ENCODE measurements at regions not wholly inside any gene's neighbourhood (a gene's known extent, or its start where the extent isn't known, plus 50 kb on each side); places are given as distances from the start of the nearest gene placed in this dataset.

GRCh38 chr18:10278265-10278664, 176.2 kb upstream of the APCDD1 start:
- H3K4me1 ChIP-seq (ENCODE audit: control insufficient read depth, insufficient read depth, low read length): no peaks in the 10 kb centered on the region
- no peak overlapping the region for H3K27ac ChIP-seq (ENCODE audit: low read length)
- no peak overlapping the region for H3K4me3 ChIP-seq (ENCODE audit: low read length)
- DNase-seq: no peak
- no peaks in the 10 kb centered on the region for H3K36me3 ChIP-seq (ENCODE audit: control insufficient read depth, insufficient read depth, low read length)
- no peaks in the 10 kb centered on the region for H3K27me3 ChIP-seq (ENCODE audit: control insufficient read depth, insufficient read depth, low read length)
- H3K9me3 ChIP-seq (ENCODE audit: control insufficient read depth, low read depth, low read length): no peaks in the 10 kb centered on the region

- Histone ChIP-seq H3K27ac (ENCODE audit: low read length) (no peak overlapping the region), H3K4me3 (ENCODE audit: low read length) (no peak overlapping the region), H3K27me3 (ENCODE audit: control insufficient read depth, insufficient read depth, low read length) (no peaks in the 10 kb centered on the region), H3K9me3 (ENCODE audit: control insufficient read depth, low read depth, low read length) (no peaks in the 10 kb centered on the region), H3K4me1 (ENCODE audit: control insufficient read depth, insufficient read depth, low read length) (no peaks in the 10 kb centered on the region), H3K36me3 (ENCODE audit: control insufficient read depth, insufficient read depth, low read length) (no peaks in the 10 kb centered on the region)
- 90% methylated on average over 2 of the region's 4 CpGs for WGBS (ENCODE audit: insufficient coverage, low lambda C conversion rate)
- DNase-seq: no peak
Observed at GRCh38 chr18:10279471-10279870, 175.0 kb upstream of the APCDD1 start.

GRCh38 chr18:10279905-10280644, 174.4 kb upstream of the APCDD1 start:
- Histone ChIP-seq H3K4me1 (ENCODE audit: control insufficient read depth, insufficient read depth, low read length) (no peaks in the 10 kb centered on the region), H3K4me3 (ENCODE audit: low read length) (no peak overlapping the region), H3K9me3 (ENCODE audit: control insufficient read depth, low read depth, low read length) (no peaks in the 10 kb centered on the region), H3K36me3 (ENCODE audit: control insufficient read depth, insufficient read depth, low read length) (no peaks in the 10 kb centered on the region), H3K27ac (ENCODE audit: low read length) (no peak overlapping the region), H3K27me3 (ENCODE audit: control insufficient read depth, insufficient read depth, low read length) (no peaks in the 10 kb centered on the region)
- no peak for DNase-seq
- WGBS (ENCODE audit: insufficient coverage, low lambda C conversion rate): 80% methylated on average over 2 of the region's 9 CpGs

GRCh38 chr18:10284540-10285282, 169.7 kb upstream of the APCDD1 start:
- WGBS (ENCODE audit: insufficient coverage, low lambda C conversion rate): no CpG with 5 or more reads among the region's 13 CpGs
- Histone ChIP-seq H3K27me3 (ENCODE audit: control insufficient read depth, insufficient read depth, low read length) (no peaks in the 10 kb centered on the region), H3K4me1 (ENCODE audit: control insufficient read depth, insufficient read depth, low read length) (no peaks in the 10 kb centered on the region), H3K27ac (ENCODE audit: low read length) (no peak overlapping the region), H3K36me3 (ENCODE audit: control insufficient read depth, insufficient read depth, low read length) (no peaks in the 10 kb centered on the region), H3K9me3 (ENCODE audit: control insufficient read depth, low read depth, low read length) (no peaks in the 10 kb centered on the region), H3K4me3 (ENCODE audit: low read length) (no peak overlapping the region)
- no peak for DNase-seq

- 91% methylated on average over 3 of the region's 3 CpGs for WGBS (ENCODE audit: insufficient coverage, low lambda C conversion rate)
- Histone ChIP-seq H3K27me3 (ENCODE audit: control insufficient read depth, insufficient read depth, low read length) (no peaks in the 10 kb centered on the region), H3K9me3 (ENCODE audit: control insufficient read depth, low read depth, low read length) (no peaks in the 10 kb centered on the region), H3K4me1 (ENCODE audit: control insufficient read depth, insufficient read depth, low read length) (no peaks in the 10 kb centered on the region), H3K4me3 (ENCODE audit: low read length) (no peak overlapping the region), H3K27ac (ENCODE audit: low read length) (no peak overlapping the region), H3K36me3 (ENCODE audit: control insufficient read depth, insufficient read depth, low read length) (no peaks in the 10 kb centered on the region)
- DNase-seq: no peak
Observed at GRCh38 chr18:10285283-10285640, 169.2 kb upstream of the APCDD1 start.

GRCh38 chr18:10286580-10287150, 167.8 kb upstream of the APCDD1 start:
- H3K9me3 ChIP-seq (ENCODE audit: control insufficient read depth, low read depth, low read length): no peaks in the 10 kb centered on the region
- H3K27me3 ChIP-seq (ENCODE audit: control insufficient read depth, insufficient read depth, low read length): no peaks in the 10 kb centered on the region
- no peak overlapping the region for H3K27ac ChIP-seq (ENCODE audit: low read length)
- no peaks in the 10 kb centered on the region for H3K36me3 ChIP-seq (ENCODE audit: control insufficient read depth, insufficient read depth, low read length)
- H3K4me1 ChIP-seq (ENCODE audit: control insufficient read depth, insufficient read depth, low read length): no peaks in the 10 kb centered on the region
- DNase-seq: no peak
- no peak overlapping the region for H3K4me3 ChIP-seq (ENCODE audit: low read length)
- WGBS (ENCODE audit: insufficient coverage, low lambda C conversion rate): no CpG with 5 or more reads among the region's 8 CpGs

- Histone ChIP-seq H3K4me3 (ENCODE audit: low read length) (no peak overlapping the region), H3K27me3 (ENCODE audit: control insufficient read depth, insufficient read depth, low read length) (no peaks in the 10 kb centered on the region), H3K4me1 (ENCODE audit: control insufficient read depth, insufficient read depth, low read length) (no peaks in the 10 kb centered on the region), H3K36me3 (ENCODE audit: control insufficient read depth, insufficient read depth, low read length) (no peaks in the 10 kb centered on the region), H3K27ac (ENCODE audit: low read length) (no peak overlapping the region), H3K9me3 (ENCODE audit: control insufficient read depth, low read depth, low read length) (no peaks in the 10 kb centered on the region)
- no CpG with 5 or more reads among the region's 4 CpGs for WGBS (ENCODE audit: insufficient coverage, low lambda C conversion rate)
- no peak for DNase-seq
Observed at GRCh38 chr18:10289251-10289650, 165.2 kb upstream of the APCDD1 start.

GRCh38 chr18:10289951-10290637, 164.3 kb upstream of the APCDD1 start:
- no peak overlapping the region for H3K27ac ChIP-seq (ENCODE audit: low read length)
- no peaks in the 10 kb centered on the region for H3K4me1 ChIP-seq (ENCODE audit: control insufficient read depth, insufficient read depth, low read length)
- H3K9me3 ChIP-seq (ENCODE audit: control insufficient read depth, low read depth, low read length): no peaks in the 10 kb centered on the region
- no peak overlapping the region for H3K4me3 ChIP-seq (ENCODE audit: low read length)
- WGBS (ENCODE audit: insufficient coverage, low lambda C conversion rate): no CpG with 5 or more reads among the region's 7 CpGs
- DNase-seq: no peak
- no peaks in the 10 kb centered on the region for H3K27me3 ChIP-seq (ENCODE audit: control insufficient read depth, insufficient read depth, low read length)
- H3K36me3 ChIP-seq (ENCODE audit: control insufficient read depth, insufficient read depth, low read length): no peaks in the 10 kb centered on the region

GRCh38 chr18:10290638-10291235, 163.7 kb upstream of the APCDD1 start:
- H3K36me3 ChIP-seq (ENCODE audit: control insufficient read depth, insufficient read depth, low read length): no peaks in the 10 kb centered on the region
- 100% methylated on average over 1 of the region's 11 CpGs for WGBS (ENCODE audit: insufficient coverage, low lambda C conversion rate)
- DNase-seq: no peak
- H3K4me3 ChIP-seq (ENCODE audit: low read length): no peak overlapping the region
- H3K27me3 ChIP-seq (ENCODE audit: control insufficient read depth, insufficient read depth, low read length): no peaks in the 10 kb centered on the region
- H3K27ac ChIP-seq (ENCODE audit: low read length): no peak overlapping the region
- H3K4me1 ChIP-seq (ENCODE audit: control insufficient read depth, insufficient read depth, low read length): no peaks in the 10 kb centered on the region
- no peaks in the 10 kb centered on the region for H3K9me3 ChIP-seq (ENCODE audit: control insufficient read depth, low read depth, low read length)

GRCh38 chr18:10291568-10291981, 162.9 kb upstream of the APCDD1 start:
- DNase-seq: no peak
- no peak overlapping the region for H3K27ac ChIP-seq (ENCODE audit: low read length)
- no peaks in the 10 kb centered on the region for H3K4me1 ChIP-seq (ENCODE audit: control insufficient read depth, insufficient read depth, low read length)
- H3K27me3 ChIP-seq (ENCODE audit: control insufficient read depth, insufficient read depth, low read length): no peaks in the 10 kb centered on the region
- no CpG with 5 or more reads among the region's 13 CpGs for WGBS (ENCODE audit: insufficient coverage, low lambda C conversion rate)
- H3K9me3 ChIP-seq (ENCODE audit: control insufficient read depth, low read depth, low read length): no peaks in the 10 kb centered on the region
- H3K4me3 ChIP-seq (ENCODE audit: low read length): no peak overlapping the region
- H3K36me3 ChIP-seq (ENCODE audit: control insufficient read depth, insufficient read depth, low read length): no peaks in the 10 kb centered on the region

Measured in large intestine (tissue), 3 donors.